Fibroblast of pulmonary artery (primary cell): ENCODE measurements at regions not wholly inside any gene's neighbourhood (a gene's known extent, or its start where the extent isn't known, plus 50 kb on each side); places are given as distances from the start of the nearest gene placed in this dataset.

Experiments used
- DNase-seq: peaks from one replicate; pipeline ENCODE4 v3.0.0-alpha.2; 2010; ENCODE audit warnings: low read depth
- H3K4me3 ChIP-seq: replicated peaks from 2 replicates; pipeline ENCODE4 v1.5.1; 2011; ENCODE audit warnings: low read depth, mild to moderate bottlenecking, control low read depth, low read length, moderate library complexity
- CTCF ChIP-seq: IDR thresholded peaks from 2 replicates; pipeline ENCODE4 v1.5.1; 2011; ENCODE audit warnings: mild to moderate bottlenecking, control low read depth, low read length, inconsistent platforms; ENCODE audit errors: missing control alignments

- no peak for DNase-seq
- no peak overlapping the region for H3K4me3 ChIP-seq
- no peak for TF ChIP-seq CTCF
Observed at GRCh38 chr15:95656595-95656994, 673.9 kb upstream of the NR2F2 start.

GRCh38 chr15:95658799-95659198 is 671.7 kb upstream of the NR2F2 start:
- DNase-seq = no peak
- TF ChIP-seq CTCF = no peak
- H3K4me3 ChIP-seq = no peak overlapping the region

GRCh38 chr15:95659656-95660055 is 670.8 kb upstream of the NR2F2 start:
- no peak overlapping the region for H3K4me3 ChIP-seq
- no peak for DNase-seq
- no peak for TF ChIP-seq CTCF

- no peak for DNase-seq
- TF ChIP-seq CTCF = no peak
- no peak overlapping the region for H3K4me3 ChIP-seq
Observed at GRCh38 chr15:95662638-95663037, 667.9 kb upstream of the NR2F2 start.

- DNase-seq = peak; percentile 47
- TF ChIP-seq CTCF = no peak
- H3K4me3 ChIP-seq = no peak overlapping the region
Observed at GRCh38 chr15:95663156-95664100, 667.1 kb upstream of the NR2F2 start.

- TF ChIP-seq CTCF = no peak
- no peak for DNase-seq
- no peak overlapping the region for H3K4me3 ChIP-seq
Observed at GRCh38 chr15:95664450-95664849, 666.0 kb upstream of the NR2F2 start.
